SK-MEL-5 (cell line): ENCODE measurements at regions not wholly inside any gene's neighbourhood (a gene's known extent, or its start where the extent isn't known, plus 50 kb on each side); places are given as distances from the start of the nearest gene placed in this dataset.
A peak's percentile ranks its signal among the peaks of the same experiment; 100 is the strongest.

ENCODE experiments used
- DNase-seq: peaks from one replicate; pipeline ENCODE4 v3.0.0-alpha.2; 2016; ENCODE audit warnings: low read depth, low spot score
- in situ Hi-C: cut with HindIII; loops from 2 replicates; pipeline ENCODE4 v1.10.0; 2016; ENCODE audit warnings: low sequenced_read_pairs, high pct_unique_total_duplicates, low pct_unique_long_range_greater_than_20kb

DNA sequence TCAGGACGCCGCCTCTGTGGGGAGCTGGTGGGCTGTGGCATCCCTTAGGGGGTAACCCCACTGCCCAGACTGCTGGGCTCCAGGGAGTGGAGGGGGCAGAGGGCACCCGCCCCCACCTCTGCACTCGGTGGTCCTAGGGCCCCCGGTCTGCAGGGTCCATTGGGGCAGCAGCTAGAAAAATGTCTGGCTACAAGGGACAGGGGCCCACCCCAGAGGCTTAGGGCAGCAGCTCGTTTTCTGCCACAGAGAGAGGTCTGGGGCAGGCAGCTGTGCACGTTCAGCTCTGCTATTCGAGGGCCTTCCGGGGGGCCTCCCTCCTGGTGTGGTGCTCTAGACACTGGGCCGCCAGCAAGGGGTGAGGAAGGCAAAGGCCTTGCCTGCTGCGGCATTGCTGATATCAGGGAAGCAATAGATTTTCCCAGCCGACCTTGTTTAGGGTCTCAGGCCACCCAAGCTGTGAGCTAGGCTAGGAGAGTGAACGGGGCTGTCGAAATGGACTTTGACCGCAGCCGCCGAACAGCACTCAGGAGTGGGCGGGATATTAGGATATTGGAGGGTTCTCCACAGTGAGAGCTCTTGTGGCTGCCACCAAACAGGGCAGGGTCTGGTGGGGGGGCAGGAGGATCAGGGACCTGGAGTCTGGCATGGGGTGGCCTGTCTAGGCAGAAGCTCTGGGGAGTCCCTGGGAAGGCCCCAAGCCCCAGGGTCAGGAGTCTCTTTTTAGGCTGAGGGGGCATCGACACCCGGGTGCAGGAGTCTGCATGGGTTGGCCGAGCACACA, 61.4 kb upstream of the KLF13 start:
- in situ Hi-C loops = no loop called here
- DNase-seq = no peak

DNA sequence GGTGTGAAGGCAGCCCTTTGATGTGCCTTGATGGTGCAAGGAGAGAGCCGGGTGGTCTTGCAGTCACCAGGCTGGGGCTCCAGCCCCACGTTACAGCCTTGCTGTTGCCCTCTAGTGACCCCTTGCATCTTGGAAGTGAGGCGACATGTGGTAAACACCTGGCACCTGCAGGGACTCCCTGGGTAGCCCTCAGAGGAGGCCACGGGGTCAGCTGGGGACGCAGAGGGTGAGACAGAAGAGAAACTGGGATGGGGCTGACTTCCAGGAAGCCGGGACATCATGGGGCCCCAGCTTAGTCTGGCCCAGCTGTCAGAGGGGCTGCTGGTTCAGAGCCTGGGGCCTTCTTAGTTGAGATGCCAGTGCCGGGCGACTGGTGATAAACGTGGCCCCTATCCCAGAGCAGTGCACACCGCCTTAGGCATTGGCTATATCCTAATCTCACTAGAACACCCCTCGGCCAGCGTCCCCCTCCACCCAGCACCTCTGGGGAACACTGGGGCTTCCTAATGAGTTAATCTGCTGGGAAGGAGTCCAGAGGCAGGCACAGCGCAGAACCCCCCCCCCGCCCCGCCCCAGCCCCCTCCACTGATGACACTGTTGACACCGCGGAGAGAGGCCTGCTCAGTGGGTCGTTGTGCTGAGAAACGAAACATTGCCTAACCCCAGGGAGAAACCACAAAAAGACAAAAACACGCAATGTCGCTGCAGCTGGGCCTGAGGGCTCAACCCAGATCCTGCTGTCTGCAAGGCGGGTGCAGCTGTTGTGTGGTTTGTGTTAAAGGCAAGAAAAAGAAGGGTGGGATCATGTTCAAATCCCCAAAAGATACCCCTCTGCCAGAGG, 60.5 kb upstream of the KLF13 start:
- no peak for DNase-seq
- in situ Hi-C loops = no loop called here

DNA sequence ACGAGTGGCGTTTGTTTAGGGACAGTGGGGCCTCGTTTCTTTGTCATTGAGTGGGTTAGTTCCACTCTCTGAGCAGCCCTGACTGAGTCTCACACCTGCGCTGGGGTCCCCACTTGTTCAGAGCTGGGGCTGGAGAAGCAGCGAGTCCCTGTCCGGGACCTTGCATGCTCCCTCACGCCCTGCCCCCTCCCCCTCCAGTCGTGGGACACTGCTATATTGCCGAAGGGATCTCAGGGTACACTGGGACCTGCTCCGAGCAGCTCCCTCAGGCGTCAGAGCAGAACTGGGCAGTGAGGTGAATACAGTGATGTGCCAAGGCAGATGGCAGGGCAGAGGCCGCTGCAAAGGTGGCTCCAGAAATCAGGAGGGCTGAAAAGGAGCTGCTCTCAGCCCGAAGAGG, 59.9 kb upstream of the KLF13 start:
- no peak for DNase-seq
- in situ Hi-C loops = no loop called here

DNA sequence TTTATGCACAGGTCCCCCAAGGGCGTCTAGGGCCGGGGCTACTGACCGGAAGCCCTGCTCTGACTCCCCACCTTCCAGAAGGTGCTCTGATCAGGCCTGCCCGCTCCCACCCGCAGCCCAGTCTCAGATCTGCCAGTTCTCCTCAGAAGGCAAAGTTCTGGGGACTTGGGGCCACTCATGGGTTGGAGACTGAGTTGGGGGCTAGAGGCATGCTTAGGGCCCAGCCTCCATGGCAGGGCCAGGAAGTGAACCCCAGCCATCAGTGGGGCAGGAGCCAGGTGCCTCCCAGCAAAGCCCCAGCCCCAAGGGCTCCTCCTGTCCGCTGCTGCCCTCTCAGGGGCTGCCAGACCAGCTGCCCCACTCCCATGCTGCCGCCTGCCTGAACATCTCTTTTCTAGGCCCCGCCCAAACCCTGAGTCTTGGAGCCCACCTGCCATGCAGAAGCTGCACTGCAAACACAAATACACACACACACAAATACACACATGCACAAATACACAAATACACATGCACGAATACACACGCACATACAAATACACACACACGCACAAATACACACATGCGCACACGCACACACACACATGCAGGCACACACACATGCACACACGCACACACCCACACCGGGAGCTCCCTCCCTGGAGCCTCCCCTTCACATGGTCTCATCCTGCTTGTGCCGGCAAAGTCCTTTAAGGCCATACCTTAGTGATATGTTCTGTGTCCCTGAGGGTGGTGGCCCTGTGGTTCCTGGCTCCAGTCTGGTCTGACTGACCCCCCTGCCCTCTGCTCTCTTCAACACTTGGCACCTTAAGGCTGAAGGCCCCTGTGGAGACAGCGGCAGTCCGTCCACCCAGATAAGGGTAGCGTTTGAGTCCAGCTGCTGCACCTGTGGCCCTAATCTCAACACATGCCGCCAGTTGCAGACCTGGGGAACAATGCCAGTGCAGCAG, 59.2 kb upstream of the KLF13 start:
- no peak for DNase-seq
- in situ Hi-C loops = no loop called here

DNA sequence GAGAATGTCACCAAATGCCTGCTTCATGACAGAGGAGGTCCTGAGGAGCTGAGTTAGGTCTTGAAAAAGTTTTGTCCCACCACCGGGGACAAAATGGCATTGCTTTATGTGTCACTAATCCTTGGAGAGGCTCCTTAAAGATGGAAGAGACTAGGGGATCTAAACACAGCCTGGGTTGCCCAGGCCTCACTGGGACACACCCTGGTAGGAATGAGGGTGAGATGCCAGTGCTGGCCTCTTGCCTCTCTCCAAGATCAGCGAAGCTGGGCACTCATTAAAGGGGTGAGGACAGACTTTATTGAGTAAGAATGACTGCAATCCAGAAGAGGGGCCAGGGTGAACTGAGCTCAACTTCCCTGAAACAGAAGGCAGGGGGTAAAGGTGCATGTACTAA, 58.5 kb upstream of the KLF13 start:
- DNase-seq = no peak

DNA sequence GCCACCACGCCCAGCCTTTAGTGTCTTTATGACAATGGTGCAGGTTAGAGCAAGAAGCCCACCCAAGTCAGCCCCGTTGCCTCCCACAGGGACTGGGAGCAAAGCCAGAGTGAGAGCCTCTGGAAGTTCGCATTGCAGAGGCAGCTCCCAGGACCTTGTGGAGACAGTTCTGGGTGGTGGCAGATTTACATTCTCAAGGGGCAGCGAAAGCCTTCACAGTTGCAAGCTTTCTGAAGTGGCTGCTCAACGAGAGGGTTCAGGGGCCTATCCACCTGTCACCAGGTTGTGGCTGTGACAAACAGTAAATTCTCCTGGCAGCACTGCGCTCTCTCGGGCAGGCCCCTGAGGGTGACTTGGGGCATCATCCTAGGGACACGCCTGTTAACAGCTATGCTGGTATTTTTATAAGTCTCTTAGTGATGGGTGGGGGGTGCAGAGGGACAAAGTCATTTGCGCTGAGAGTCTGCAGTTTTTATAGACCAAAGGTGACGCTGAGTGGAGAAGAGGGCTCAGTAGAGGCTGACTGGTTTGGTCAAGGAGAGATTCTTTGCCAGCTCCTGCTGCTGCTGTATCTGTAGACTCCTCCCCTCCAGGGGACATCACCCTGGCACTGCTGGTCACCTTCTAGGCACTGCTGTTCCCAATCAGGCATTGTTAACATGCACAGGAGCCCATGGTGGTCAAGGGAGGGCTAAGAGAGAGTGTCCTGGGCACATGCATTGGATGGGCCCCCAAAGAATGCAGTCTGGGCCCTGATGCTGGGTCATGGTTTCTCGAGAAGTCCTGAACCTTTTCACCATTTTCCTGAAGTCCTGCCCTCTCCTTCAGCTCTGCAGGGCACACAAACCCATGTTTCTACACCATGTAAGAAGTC, 57.5 kb upstream of the KLF13 start:
- no peak for DNase-seq
- in situ Hi-C loops = no loop called here

More for the DNA sequence above, 58.5 kb upstream of the KLF13 start:
- in situ Hi-C loops = no loop called here

DNA sequence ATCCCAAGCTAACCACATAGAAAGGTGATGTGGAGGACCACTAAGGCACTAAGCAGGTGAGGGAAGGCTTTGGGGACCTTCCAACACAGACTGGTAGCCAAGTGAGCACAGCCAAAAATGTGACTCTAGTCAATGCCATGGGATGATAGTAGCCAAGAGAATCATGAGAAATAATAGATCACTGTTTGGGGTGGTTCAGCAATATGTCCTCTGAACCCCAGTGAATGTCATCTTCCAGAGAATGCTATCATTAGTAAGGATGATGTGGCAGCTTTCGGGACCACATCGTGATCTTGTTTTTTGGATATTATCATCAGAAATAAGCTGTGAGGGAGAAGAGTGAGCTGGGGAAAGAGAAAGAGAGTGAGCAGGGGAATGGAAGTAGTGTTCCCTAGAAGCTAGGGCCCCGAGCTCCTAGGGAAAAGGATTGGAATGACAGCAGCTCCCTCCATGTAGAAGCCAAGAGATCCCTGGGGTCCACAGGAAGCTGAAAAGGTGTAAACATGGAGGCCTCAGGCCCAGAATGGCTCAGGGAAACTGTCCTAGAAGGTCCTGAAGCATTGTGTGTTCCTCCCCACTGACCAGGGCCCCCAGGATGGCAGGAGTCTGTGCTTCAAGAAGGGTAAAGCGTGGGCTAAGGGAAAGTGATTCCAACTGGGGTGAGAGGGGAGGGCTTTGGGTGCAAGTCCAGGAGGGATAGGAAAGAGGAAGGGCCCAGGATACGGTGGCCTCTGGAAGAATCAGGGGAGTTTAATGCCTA, 56.6 kb upstream of the KLF13 start:
- no peak for DNase-seq
- in situ Hi-C loops = no loop called here

DNA sequence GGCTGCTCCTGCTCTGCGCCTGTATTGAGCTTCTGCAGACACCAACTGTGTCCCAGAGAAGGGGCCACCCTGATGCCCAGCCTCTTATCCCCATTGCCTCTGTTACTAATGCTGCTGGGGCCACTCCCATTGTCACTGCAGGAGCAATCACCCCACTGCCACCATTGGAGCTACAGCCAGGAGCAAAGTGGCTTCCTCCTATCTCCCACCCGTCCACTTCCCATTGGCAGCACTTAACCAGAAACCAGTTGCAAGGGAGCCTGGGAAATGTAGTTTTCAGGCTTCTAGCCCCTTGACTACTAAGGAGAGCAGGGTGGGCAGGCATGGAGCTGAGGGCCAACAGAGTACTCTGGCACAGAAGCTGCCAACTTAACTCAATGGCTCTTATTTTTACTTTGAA, 55.9 kb upstream of the KLF13 start:
- in situ Hi-C loops = no loop called here
- DNase-seq = peak; percentile 47

DNA sequence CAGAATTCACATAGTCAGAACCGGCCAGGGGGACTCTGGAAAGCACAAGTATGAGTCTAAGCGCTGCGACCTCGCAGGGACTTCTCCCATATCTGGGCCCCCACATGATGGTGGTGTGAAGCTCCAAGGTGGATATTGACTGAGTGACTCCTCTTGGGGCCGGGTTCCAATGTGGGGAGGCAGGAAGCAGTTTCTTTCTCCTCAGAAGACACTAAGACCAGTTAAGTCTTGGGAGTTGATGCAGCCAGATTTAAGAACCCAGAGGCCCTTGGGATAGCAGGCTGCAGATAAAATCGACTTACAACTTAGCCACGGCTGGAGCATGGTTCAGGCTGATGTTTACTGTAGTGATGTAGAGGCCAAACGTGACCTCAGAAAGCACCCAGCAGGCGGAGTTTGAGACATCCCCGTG, 55.4 kb upstream of the KLF13 start:
- in situ Hi-C loops = no loop called here
- no peak for DNase-seq

DNA sequence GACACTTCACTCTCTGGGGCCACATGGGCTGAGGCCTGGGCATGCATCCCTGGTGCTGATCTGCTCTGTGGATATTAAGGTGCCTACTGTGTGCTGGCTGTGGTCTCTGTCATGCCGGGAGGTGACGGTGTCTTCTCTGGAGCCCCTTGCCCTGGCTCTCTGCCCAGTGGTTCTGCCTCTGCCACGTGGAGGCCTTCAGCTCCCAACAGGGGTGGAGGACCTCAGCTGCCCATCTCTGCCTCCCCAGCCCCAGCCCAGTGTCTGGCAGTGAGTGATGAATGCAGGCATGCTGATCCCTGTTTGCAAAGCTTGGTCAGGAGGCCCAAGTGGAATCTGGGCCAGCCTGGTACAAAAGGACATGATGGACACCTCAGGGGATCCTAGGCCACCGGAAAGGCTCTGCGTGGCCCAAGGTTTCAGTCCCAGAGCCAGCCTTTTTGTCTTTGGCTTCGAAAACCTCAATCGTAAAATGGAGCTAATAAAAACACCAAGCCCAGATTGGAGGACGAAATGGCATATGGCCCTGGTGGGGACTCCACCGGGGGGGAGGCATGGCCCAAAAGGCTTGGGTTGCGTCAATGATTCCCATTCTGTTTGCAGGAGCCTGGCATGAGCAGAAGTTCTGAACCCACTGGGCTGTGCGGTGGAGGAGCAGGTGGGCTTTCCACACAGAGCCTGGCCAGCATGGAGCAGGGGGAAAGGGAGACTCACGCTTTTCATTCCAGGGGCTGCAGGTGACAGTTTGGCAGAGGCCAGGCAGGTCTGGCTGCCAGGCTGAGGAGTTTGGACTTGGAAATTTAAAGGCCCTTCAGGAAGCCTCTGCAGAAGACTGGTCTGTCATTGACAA, 54.7 kb upstream of the KLF13 start:
- no peak for DNase-seq

DNA sequence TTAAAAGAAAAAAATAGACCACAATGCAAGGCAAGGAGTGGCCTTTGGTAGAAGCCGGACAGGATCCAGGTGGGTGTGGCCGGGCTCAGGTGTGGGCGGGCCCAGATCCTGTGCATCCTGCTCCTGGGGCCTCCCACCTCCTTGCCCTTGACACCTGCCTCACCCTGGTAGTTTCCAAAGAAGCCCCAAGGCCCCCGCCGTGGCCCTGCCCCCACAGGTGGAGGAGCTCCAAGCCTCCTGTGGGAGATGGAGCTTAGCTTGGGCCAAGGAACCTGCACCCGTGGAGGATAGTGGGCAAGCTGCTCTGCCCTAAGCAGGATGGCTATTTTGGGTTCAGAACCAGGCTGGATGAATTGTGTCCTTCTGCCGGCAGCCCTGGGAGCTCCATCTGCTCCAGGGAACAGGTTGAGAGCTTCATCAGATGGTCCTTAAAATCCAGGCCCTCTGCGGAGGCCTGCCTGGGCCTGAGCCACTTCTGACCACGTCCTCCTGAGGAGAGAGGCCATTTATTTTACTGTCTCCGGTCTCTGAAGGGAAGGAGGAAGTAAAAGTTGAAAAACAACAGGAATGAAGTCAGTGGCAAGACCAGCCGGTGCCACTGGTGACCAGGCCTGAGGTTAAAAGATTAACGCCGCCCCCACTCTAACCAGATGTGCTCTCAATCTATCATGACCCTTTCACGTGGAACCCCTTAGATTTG, 53.9 kb upstream of the KLF13 start:
- in situ Hi-C loops = no loop called here

More for the DNA sequence above, 54.7 kb upstream of the KLF13 start:
- in situ Hi-C loops = no loop called here

DNA sequence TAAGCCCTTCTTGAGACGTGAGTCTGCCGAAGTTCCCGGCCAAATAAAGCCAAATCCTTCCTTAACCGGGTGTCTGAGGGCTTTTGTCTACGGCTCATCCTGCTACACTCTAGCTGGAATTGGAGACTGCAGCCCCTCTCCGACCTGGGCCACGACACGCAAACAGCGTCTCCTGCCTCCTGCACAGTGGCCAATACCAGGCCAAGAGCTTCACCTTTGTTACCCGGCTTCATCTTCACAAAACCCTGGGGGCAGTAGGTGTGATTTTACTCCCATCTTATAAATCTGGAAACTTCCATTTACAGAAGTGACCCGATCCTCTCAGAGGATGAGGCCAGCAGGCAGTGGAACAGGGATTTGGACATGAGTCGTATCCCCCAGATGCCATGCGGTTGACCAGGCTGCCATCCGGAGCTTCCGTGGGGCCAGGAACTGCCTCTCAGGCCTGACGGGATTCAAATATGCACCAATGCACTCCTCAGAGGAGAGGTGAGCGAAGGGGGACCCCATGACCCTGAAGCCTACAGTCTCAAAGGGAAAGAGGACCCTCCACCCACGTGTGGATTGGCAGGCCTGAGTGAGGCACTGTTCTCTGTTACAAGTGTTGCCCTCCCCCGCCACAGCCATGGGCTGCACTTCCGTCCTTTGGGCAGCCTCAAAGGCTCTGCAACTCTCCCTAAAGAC, 53.2 kb upstream of the KLF13 start:
- in situ Hi-C loops = no loop called here
- DNase-seq = no peak

More for the DNA sequence above, 53.9 kb upstream of the KLF13 start:
- DNase-seq = no peak

DNA sequence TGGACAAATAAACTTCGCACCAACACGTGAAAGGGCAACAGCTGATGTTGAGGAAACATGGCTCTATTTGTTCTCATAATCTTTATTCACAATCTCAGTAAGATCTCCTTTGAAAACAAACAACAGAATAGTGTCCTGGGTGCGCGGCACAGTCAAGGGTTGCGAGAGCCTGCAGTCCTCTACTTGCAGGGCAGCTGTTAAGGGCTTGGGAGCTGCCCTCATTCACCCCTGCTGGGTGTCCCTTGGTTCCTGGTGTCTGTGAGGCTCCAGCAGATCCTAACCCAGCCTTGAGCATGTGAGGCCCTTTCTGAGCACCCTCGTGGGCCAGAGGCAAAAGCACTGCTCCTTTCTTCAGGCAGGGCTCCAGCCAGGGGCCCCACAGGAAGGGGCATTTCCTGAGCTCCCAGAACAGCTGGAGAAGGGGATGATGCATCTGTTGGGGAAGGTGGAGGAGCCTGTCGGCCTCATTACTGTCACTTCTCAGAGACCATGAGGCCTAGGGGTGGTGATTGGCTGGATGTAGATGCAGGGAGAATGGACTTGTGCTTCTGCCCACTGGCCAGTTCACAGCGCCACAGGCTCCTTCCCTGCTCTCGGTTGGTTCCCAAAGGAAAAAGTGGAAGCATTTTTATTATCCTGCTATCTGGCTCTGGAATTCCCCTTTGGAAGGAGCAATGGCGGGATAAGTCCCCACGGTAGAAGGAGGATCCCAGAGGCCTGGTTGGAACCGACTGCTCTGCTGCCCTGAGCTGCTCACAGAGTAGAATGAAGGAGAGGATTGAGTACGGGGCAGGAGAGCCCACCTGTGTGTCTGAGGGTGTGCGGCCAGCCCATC, 51.9 kb upstream of the KLF13 start:
- no peak for DNase-seq
- in situ Hi-C loops = no loop called here
